ENCODE measurements at regions not wholly inside any gene's neighbourhood (a gene's known extent, or its start where the extent isn't known, plus 50 kb on each side); places are given as distances from the start of the nearest gene placed in this dataset.
"Not testable (repeated sequence)": the region's sequence is repeated elsewhere in the genome, so short reads cannot be mapped to it uniquely, and the experiment has no call there.

- not testable (repeated sequence) for TF ChIP-seq CTCF (tag by site-specific recombination; IDR thresholded peaks at IDR 0.05); OSR2 (tag by site-specific recombination; IDR thresholded peaks at IDR 0.05); ZBTB26 (tag by site-specific recombination; optimal IDR thresholded peaks at IDR 0.05); ZNF274 (IDR thresholded peaks at IDR 0.05; ENCODE audit: low read length); ZNF274 (tag by site-specific recombination; IDR thresholded peaks at IDR 0.05; ENCODE audit: borderline replicate concordance); ZNF76 (tag by site-specific recombination; IDR thresholded peaks at IDR 0.05; ENCODE audit: borderline replicate concordance, low read depth); PATZ1 (tag by site-specific recombination; IDR thresholded peaks at IDR 0.05); ZNF544 (tag by site-specific recombination; IDR thresholded peaks at IDR 0.05); ZNF394 (tag by site-specific recombination; IDR thresholded peaks at IDR 0.05; ENCODE audit: borderline replicate concordance); ZNF777 (tag by site-specific recombination; IDR thresholded peaks at IDR 0.05; ENCODE audit: borderline replicate concordance); ZNF350 (tag by site-specific recombination; IDR thresholded peaks at IDR 0.05); ZNF423 (tag by site-specific recombination; IDR thresholded peaks at IDR 0.05); ZEB2 (tag by site-specific recombination; IDR thresholded peaks at IDR 0.05)
- TF ChIP-seq, protein P1, sequence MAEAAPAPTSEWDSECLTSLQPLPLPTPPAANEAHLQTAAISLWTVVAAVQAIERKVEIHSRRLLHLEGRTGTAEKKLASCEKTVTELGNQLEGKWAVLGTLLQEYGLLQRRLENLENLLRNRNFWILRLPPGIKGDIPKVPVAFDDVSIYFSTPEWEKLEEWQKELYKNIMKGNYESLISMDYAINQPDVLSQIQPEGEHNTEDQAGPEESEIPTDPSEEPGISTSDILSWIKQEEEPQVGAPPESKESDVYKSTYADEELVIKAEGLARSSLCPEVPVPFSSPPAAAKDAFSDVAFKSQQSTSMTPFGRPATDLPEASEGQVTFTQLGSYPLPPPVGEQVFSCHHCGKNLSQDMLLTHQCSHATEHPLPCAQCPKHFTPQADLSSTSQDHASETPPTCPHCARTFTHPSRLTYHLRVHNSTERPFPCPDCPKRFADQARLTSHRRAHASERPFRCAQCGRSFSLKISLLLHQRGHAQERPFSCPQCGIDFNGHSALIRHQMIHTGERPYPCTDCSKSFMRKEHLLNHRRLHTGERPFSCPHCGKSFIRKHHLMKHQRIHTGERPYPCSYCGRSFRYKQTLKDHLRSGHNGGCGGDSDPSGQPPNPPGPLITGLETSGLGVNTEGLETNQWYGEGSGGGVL (tag by site-specific recombination; IDR thresholded peaks at IDR 0.05), result not testable (repeated sequence)
Observed at GRCh38 chr22:16714568-16714967, 110.6 kb downstream of the XKR3 start.

Data from HEK293 (cell line).